Neutrophil (primary cell): ENCODE measurements at regions not wholly inside any gene's neighbourhood (a gene's known extent, or its start where the extent isn't known, plus 50 kb on each side); places are given as distances from the start of the nearest gene placed in this dataset.

ENCODE experiments used
- H3K27ac ChIP-seq: fragments of 200-600 bp; sonication (generic); 2 replicates; pipeline ENCODE4 v1.5.1; 2016; ENCODE audit warnings: mild to moderate bottlenecking, moderate library complexity
- H3K27me3 ChIP-seq: fragments of 200-600 bp; sonication (generic); 2 replicates; pipeline ENCODE4 v1.6.0; 2016; ENCODE audit warnings: mild to moderate bottlenecking
- H3K36me3 ChIP-seq: fragments of 200-600 bp; sonication (generic); 2 replicates; pipeline ENCODE4 v1.5.1; 2017
- H3K4me1 ChIP-seq, 2 experiments: fragments of 200-600 bp in 1 of 2; sonication (generic) in 1 of 2; 1 replicate in 1 of 2; 2 replicates in 1 of 2; pipeline versions ENCODE4 v1.5.1 to v1.6.1; 2013 to 2016; ENCODE audit warnings: low read depth in 1 of 2, low read length in 1 of 2, mild to moderate bottlenecking in 1 of 2, moderate library complexity in 1 of 2; ENCODE audit not compliant: control insufficient read depth in 1 of 2, insufficient read depth in 1 of 2
- H3K4me3 ChIP-seq, 2 experiments: fragments of 200-600 bp in 1 of 2; sonication (generic) in 1 of 2; 1 replicate in 1 of 2; 2 replicates in 1 of 2; pipeline ENCODE4 v1.5.1; 2013 to 2016; ENCODE audit warnings: low read depth in 1 of 2, low read length in 1 of 2, mild to moderate bottlenecking in 1 of 2, moderate library complexity in 1 of 2
- H3K9me3 ChIP-seq: fragments of 200-600 bp; sonication (generic); 2 replicates; pipeline ENCODE4 v1.5.1; 2016
- TF ChIP-seq, protein P1 (sequence below): fragments of 200-600 bp; sonication (generic); IDR thresholded peaks from 2 replicates; pipeline ENCODE4 v1.5.1; 2016; ENCODE audit warnings: antibody characterized with exemption

DNA sequence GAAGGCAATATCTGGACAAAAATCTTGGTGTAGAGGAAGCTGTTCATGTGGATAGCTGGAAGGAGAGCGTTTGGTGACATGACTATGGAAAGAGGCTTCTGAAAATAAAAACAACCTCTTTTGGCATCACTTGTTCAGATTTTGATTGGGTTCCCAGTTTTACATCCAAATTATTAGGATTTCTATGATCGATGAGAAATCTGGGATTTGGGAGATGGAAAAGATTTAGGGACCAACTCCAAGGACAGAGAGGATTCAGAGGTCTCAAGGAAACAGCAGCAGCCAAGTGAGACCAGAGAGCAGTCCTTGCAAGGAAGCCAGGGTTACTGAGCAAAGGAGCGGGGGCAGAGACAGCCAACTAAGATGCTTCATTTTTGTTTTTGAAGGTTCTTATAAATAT, 441.7 kb downstream of the TRIB2 start:
- H3K36me3 ChIP-seq: no peaks in the 10 kb centered on the region
- H3K9me3 ChIP-seq: no peaks in the 10 kb centered on the region
- H3K27ac ChIP-seq: no peak overlapping the region
- TF ChIP-seq, protein P1, sequence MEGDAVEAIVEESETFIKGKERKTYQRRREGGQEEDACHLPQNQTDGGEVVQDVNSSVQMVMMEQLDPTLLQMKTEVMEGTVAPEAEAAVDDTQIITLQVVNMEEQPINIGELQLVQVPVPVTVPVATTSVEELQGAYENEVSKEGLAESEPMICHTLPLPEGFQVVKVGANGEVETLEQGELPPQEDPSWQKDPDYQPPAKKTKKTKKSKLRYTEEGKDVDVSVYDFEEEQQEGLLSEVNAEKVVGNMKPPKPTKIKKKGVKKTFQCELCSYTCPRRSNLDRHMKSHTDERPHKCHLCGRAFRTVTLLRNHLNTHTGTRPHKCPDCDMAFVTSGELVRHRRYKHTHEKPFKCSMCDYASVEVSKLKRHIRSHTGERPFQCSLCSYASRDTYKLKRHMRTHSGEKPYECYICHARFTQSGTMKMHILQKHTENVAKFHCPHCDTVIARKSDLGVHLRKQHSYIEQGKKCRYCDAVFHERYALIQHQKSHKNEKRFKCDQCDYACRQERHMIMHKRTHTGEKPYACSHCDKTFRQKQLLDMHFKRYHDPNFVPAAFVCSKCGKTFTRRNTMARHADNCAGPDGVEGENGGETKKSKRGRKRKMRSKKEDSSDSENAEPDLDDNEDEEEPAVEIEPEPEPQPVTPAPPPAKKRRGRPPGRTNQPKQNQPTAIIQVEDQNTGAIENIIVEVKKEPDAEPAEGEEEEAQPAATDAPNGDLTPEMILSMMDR: no peak
- H3K4me1 ChIP-seq: no peaks in the 10 kb centered on the region
- H3K27me3 ChIP-seq: no peaks in the 10 kb centered on the region
- H3K4me3 ChIP-seq: no peak overlapping the region

- no peaks in the 10 kb centered on the region for H3K36me3 ChIP-seq
- no peak overlapping the region for H3K4me3 ChIP-seq
Observed at GRCh38 chr2:13180729-13181128, 464.0 kb downstream of the TRIB2 start.

DNA sequence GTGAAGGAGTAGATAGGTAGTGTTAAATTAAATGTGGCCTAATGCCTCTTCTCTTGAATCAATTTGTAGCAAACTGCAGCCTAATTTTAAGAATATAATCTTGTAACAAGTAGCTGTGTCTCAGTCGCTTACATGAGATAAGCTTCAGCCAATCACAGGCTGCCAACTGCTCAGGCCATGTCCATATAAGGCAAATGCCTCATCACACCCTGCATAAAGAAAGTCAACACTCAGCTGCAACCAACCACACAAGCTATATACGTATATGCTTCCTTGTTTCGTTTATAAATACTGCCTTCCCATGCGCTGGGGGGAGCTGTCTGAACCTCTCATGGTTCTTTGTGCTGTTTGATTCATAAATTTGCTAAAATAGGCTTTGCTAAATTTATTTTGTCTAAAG, 476.3 kb downstream of the TRIB2 start:
- Histone ChIP-seq H3K27ac (no peak overlapping the region), H3K4me3 (no peak overlapping the region)
- TF ChIP-seq, protein P1: no peak

More at GRCh38 chr2:13180729-13181128, 464.0 kb downstream of the TRIB2 start:
- H3K4me1 ChIP-seq: no peaks in the 10 kb centered on the region
- no peaks in the 10 kb centered on the region for H3K27me3 ChIP-seq
- TF ChIP-seq, protein P1: no peak
- H3K9me3 ChIP-seq: no peaks in the 10 kb centered on the region
- no peak overlapping the region for H3K27ac ChIP-seq

GRCh38 chr2:13193900-13194299, 477.2 kb downstream of the TRIB2 start:
- Histone ChIP-seq H3K27ac (no peak overlapping the region), H3K36me3 (no peaks in the 10 kb centered on the region), H3K4me3 (no peak overlapping the region), H3K27me3 (no peaks in the 10 kb centered on the region), H3K4me1 (no peaks in the 10 kb centered on the region), H3K9me3 (no peaks in the 10 kb centered on the region)
- TF ChIP-seq, protein P1: no peak

More for the DNA sequence above, 476.3 kb downstream of the TRIB2 start:
- no peaks in the 10 kb centered on the region for H3K9me3 ChIP-seq
- no peaks in the 10 kb centered on the region for H3K36me3 ChIP-seq
- H3K27me3 ChIP-seq: no peaks in the 10 kb centered on the region
- H3K4me1 ChIP-seq: no peaks in the 10 kb centered on the region

DNA sequence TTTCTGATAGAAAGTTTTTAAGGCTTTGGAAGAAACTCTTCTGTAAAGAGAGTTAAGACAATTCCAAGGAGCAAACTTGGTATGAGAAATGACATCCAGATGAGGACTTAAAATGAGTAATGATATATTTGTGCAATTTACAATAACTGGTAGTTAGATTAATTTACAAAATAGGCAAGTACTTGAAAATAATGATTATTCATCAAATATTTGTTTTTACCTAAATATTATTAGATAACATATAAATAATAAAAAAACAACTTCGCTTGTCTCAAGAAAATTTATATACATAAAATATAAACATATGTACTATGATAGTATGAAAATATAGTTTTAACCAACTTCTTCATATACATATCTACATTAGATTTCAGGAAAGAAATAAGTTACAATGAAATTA, 478.5 kb downstream of the TRIB2 start:
- Histone ChIP-seq H3K36me3 (no peaks in the 10 kb centered on the region), H3K9me3 (no peaks in the 10 kb centered on the region), H3K27me3 (no peaks in the 10 kb centered on the region), H3K4me1 (no peaks in the 10 kb centered on the region), H3K27ac (no peak overlapping the region), H3K4me3 (no peak overlapping the region)
- TF ChIP-seq, protein P1: no peak

DNA sequence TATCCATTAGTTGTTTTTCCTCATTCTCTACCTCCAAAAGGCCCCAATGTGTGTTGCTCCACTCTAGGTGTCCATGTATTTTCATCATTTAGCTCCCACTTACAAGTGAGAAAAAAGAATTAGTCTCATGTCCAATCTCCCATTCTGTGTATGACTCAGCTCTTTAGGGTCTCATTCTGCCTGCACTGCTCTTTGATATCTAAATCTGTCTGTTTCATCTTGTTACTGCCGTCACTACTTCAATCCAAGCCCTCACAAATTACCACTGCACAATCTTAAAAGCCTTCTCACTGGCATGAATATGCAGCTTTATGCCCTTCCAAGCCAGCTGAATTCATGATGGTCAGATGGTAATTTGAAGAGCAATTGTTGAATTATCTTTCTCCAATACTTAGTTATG, 480.5 kb downstream of the TRIB2 start:
- Histone ChIP-seq H3K9me3 (no peaks in the 10 kb centered on the region), H3K27me3 (no peaks in the 10 kb centered on the region), H3K27ac (no peak overlapping the region), H3K4me1 (no peaks in the 10 kb centered on the region), H3K36me3 (no peaks in the 10 kb centered on the region), H3K4me3 (no peak overlapping the region)
- TF ChIP-seq, protein P1: no peak
